Chondrocyte (in vitro differentiated cells): ENCODE measurements at regions not wholly inside any gene's neighbourhood (a gene's known extent, or its start where the extent isn't known, plus 50 kb on each side); places are given as distances from the start of the nearest gene placed in this dataset.
"Not testable (repeated sequence)": the region's sequence is repeated elsewhere in the genome, so short reads cannot be mapped to it uniquely, and the experiment has no call there.

ENCODE experiments used
- DNase-seq: peaks from one replicate; pipeline ENCODE4 v3.0.0; 2021; ENCODE audit warnings: mixed read lengths, low spot score
- H3K27ac Mint-ChIP-seq: one replicate; pipeline ENCODE4 v1.8.0; 2021; ENCODE audit warnings: mild to moderate bottlenecking, moderate library complexity, mixed read lengths; ENCODE audit not compliant: unreplicated experiment
- H3K27me3 Mint-ChIP-seq: 2 replicates; pipeline ENCODE4 v1.8.0; 2021; ENCODE audit warnings: low read depth, mixed read lengths
- H3K36me3 Mint-ChIP-seq: 2 replicates; pipeline ENCODE4 v1.8.0; 2021; ENCODE audit warnings: low read depth, mixed read lengths
- H3K4me1 Mint-ChIP-seq: 2 replicates; pipeline ENCODE4 v1.8.0; 2021; ENCODE audit warnings: low read depth, mild to moderate bottlenecking, mixed read lengths
- H3K4me3 Mint-ChIP-seq: one replicate; pipeline ENCODE4 v1.8.0; 2021; ENCODE audit warnings: mild to moderate bottlenecking, moderate library complexity, mixed read lengths; ENCODE audit not compliant: unreplicated experiment
- H3K9me3 Mint-ChIP-seq: 2 replicates; pipeline ENCODE4 v1.8.0; 2021; ENCODE audit warnings: low read depth, mixed read lengths
- CTCF ChIP-seq: fragments of 200-600 bp; sonication (generic); IDR thresholded peaks from 2 replicates; pipeline ENCODE4 v1.5.0; 2021; ENCODE audit warnings: antibody characterized with exemption, mild to moderate bottlenecking, moderate library complexity

- DNase-seq, result no peak
- Mint-ChIP-seq H3K27ac (no peak overlapping the region), H3K4me1 (peaks cover 22% of the 10 kb centered on the region), H3K36me3 (peaks cover 2% of the 10 kb centered on the region), H3K27me3 (no peaks in the 10 kb centered on the region), H3K9me3 (peaks cover 12% of the 10 kb centered on the region), H3K4me3 (no peak overlapping the region)
- no peak for TF ChIP-seq CTCF
Measured at GRCh38 chr5:135264451-135265440, 134.3 kb downstream of the MACROH2A1 start.

GRCh38 chr5:135263022-135263668, 135.9 kb downstream of the MACROH2A1 start:
- H3K4me3 Mint-ChIP-seq, result no peak overlapping the region
- H3K27ac Mint-ChIP-seq, result no peak overlapping the region
- peaks cover 15% of the 10 kb centered on the region for H3K9me3 Mint-ChIP-seq
- no peaks in the 10 kb centered on the region for H3K27me3 Mint-ChIP-seq
- H3K4me1 Mint-ChIP-seq, result peaks cover 11% of the 10 kb centered on the region
- DNase-seq, result peak; percentile 72
- no peak for TF ChIP-seq CTCF
- H3K36me3 Mint-ChIP-seq, result peaks cover 2% of the 10 kb centered on the region

GRCh38 chr5:135262364-135262763, 136.7 kb downstream of the MACROH2A1 start:
- no peaks in the 10 kb centered on the region for H3K27me3 Mint-ChIP-seq
- peaks cover 9% of the 10 kb centered on the region for H3K4me1 Mint-ChIP-seq
- H3K4me3 Mint-ChIP-seq, result no peak overlapping the region

GRCh38 chr5:135260108-135260507, 138.9 kb downstream of the MACROH2A1 start:
- not testable (repeated sequence) for H3K4me3 Mint-ChIP-seq, H3K4me1 Mint-ChIP-seq, DNase-seq, H3K27ac Mint-ChIP-seq, H3K27me3 Mint-ChIP-seq, H3K36me3 Mint-ChIP-seq
- H3K9me3 Mint-ChIP-seq, result peaks cover 15% of the 10 kb centered on the region

More at GRCh38 chr5:135262364-135262763, 136.7 kb downstream of the MACROH2A1 start:
- Mint-ChIP-seq H3K9me3 (peaks cover 15% of the 10 kb centered on the region), H3K27ac (no peak overlapping the region), H3K36me3 (peaks cover 2% of the 10 kb centered on the region)
- DNase-seq, result no peak
- no peak for TF ChIP-seq CTCF

- H3K27me3 Mint-ChIP-seq, result no peaks in the 10 kb centered on the region
- H3K9me3 Mint-ChIP-seq, result peaks cover 5% of the 10 kb centered on the region
- no peaks in the 10 kb centered on the region for H3K4me1 Mint-ChIP-seq
- H3K4me3 Mint-ChIP-seq, result no peak overlapping the region
- no peak overlapping the region for H3K27ac Mint-ChIP-seq
- TF ChIP-seq CTCF, result no peak
- DNase-seq, result no peak
- peaks cover 2% of the 10 kb centered on the region for H3K36me3 Mint-ChIP-seq
Measured at GRCh38 chr5:135255461-135256178, 143.4 kb downstream of the MACROH2A1 start.
